ENCODE measurements at regions not wholly inside any gene's neighbourhood (a gene's known extent, or its start where the extent isn't known, plus 50 kb on each side); places are given as distances from the start of the nearest gene placed in this dataset.

- DNase-seq: no peak
Measured at GRCh38 chr5:126315341-126315740, 107.9 kb upstream of the GRAMD2B start.

GRCh38 chr5:126332326-126332725, 90.9 kb upstream of the GRAMD2B start:
- no peak for DNase-seq

- DNase-seq: no peak
Measured at GRCh38 chr5:126334760-126335159, 88.4 kb upstream of the GRAMD2B start.

GRCh38 chr5:126335886-126336285, 87.3 kb upstream of the GRAMD2B start:
- no peak for DNase-seq

GRCh38 chr5:126338635-126339034, 84.6 kb upstream of the GRAMD2B start:
- no peak for DNase-seq

GRCh38 chr5:126339215-126339805, 83.9 kb upstream of the GRAMD2B start:
- DNase-seq: no peak

- no peak for DNase-seq
Measured at GRCh38 chr5:126341906-126342630, 81.1 kb upstream of the GRAMD2B start.

- no peak for DNase-seq
Measured at GRCh38 chr5:126348855-126349635, 74.2 kb upstream of the GRAMD2B start.

GRCh38 chr5:126351153-126351552, 72.1 kb upstream of the GRAMD2B start:
- no peak for DNase-seq

GRCh38 chr5:126354012-126354857, 69.0 kb upstream of the GRAMD2B start:
- no peak for DNase-seq

- no peak for DNase-seq
Measured at GRCh38 chr5:126354858-126355731, 68.1 kb upstream of the GRAMD2B start.

GRCh38 chr5:126355940-126356339, 67.3 kb upstream of the GRAMD2B start:
- DNase-seq: no peak

GRCh38 chr5:126357585-126358342, 65.4 kb upstream of the GRAMD2B start:
- DNase-seq: no peak

GRCh38 chr5:126358525-126358924, 64.7 kb upstream of the GRAMD2B start:
- no peak for DNase-seq

GRCh38 chr5:126359884-126360283, 63.3 kb upstream of the GRAMD2B start:
- DNase-seq: no peak

- no peak for DNase-seq
Measured at GRCh38 chr5:126360467-126360866, 62.7 kb upstream of the GRAMD2B start.

GRCh38 chr5:126363658-126364057, 59.6 kb upstream of the GRAMD2B start:
- DNase-seq: no peak

GRCh38 chr5:126364206-126364902, 58.9 kb upstream of the GRAMD2B start:
- DNase-seq: no peak

GRCh38 chr5:126365446-126366198, 57.6 kb upstream of the GRAMD2B start:
- DNase-seq: no peak

- no peak for DNase-seq
Measured at GRCh38 chr5:126366199-126366560, 57.0 kb upstream of the GRAMD2B start.
